ENCODE measurements at regions not wholly inside any gene's neighbourhood (a gene's known extent, or its start where the extent isn't known, plus 50 kb on each side); places are given as distances from the start of the nearest gene placed in this dataset.

GRCh38 chr3:160127308-160127707, 97.9 kb upstream of the C3orf80 start:
- no peaks in the 10 kb centered on the region for H3K36me3 ChIP-seq (ENCODE audit: control insufficient read depth in 4 of 4, insufficient read depth in 4 of 4, low read length in 3 of 4)
- H3K9me3 ChIP-seq (ENCODE audit: control extremely low read depth in 1 of 5, control insufficient read depth in 4 of 5, insufficient read depth in 2 of 5, low read depth in 1 of 5, low read length in 4 of 5): no peaks in the 10 kb centered on the region
- no peak for DNase-seq
- no peak overlapping the region for H3K27ac ChIP-seq (ENCODE audit: insufficient read depth in 1 of 2, low read depth in 1 of 2, low read length in 2 of 2, poor library complexity in 1 of 2, severe bottlenecking in 2 of 2)
- POLR2A ChIA-PET: no interaction called here
- CTCF ChIA-PET: interaction anchor here (1.8 kb wide), 1 partner anchor 95 kb away, joined by 5 read pairs; no protein-coding TSS in a partner anchor
- H3K4me1 ChIP-seq (ENCODE audit: control extremely low read depth in 1 of 4, control insufficient read depth in 4 of 4, insufficient read depth in 4 of 4, low read length in 3 of 4): peaks cover 0 to 16% (median 13%) of the 10 kb centered on the region in 4 experiments
- 100% methylated on average over 3 of the region's 3 CpGs for WGBS (ENCODE audit: insufficient coverage)
- no peaks in the 10 kb centered on the region for H3K27me3 ChIP-seq (replicated peaks in 2 of 5; ENCODE audit: control insufficient read depth in 4 of 5, insufficient read depth in 5 of 5, low read length in 4 of 5)
- H3K4me3 ChIP-seq (ENCODE audit: control insufficient read depth in 1 of 7, extremely low read depth in 1 of 7, insufficient read depth in 4 of 7, low read depth in 2 of 7, low read length in 6 of 7): no peak overlapping the region

- Histone ChIP-seq H3K27ac (ENCODE audit: insufficient read depth in 1 of 2, low read depth in 1 of 2, low read length in 2 of 2, poor library complexity in 1 of 2, severe bottlenecking in 2 of 2) (no peak overlapping the region), H3K36me3 (ENCODE audit: control insufficient read depth in 4 of 4, insufficient read depth in 4 of 4, low read length in 3 of 4) (no peaks in the 10 kb centered on the region), H3K9me3 (ENCODE audit: control extremely low read depth in 1 of 5, control insufficient read depth in 4 of 5, insufficient read depth in 2 of 5, low read depth in 1 of 5, low read length in 4 of 5) (no peaks in the 10 kb centered on the region), H3K27me3 (replicated peaks in 2 of 5; ENCODE audit: control insufficient read depth in 4 of 5, insufficient read depth in 5 of 5, low read length in 4 of 5) (no peaks in the 10 kb centered on the region), H3K4me1 (ENCODE audit: control extremely low read depth in 1 of 4, control insufficient read depth in 4 of 4, insufficient read depth in 4 of 4, low read length in 3 of 4) (peaks cover 0 to 16% (median 13%) of the 10 kb centered on the region in 4 experiments), H3K4me3 (ENCODE audit: control insufficient read depth in 1 of 7, extremely low read depth in 1 of 7, insufficient read depth in 4 of 7, low read depth in 2 of 7, low read length in 6 of 7) (no peak overlapping the region)
- CTCF ChIA-PET: interaction anchor here (1.8 kb wide), 1 partner anchor 96 kb away, joined by 5 read pairs; no protein-coding TSS in a partner anchor
- POLR2A ChIA-PET: no interaction called here
- DNase-seq: no peak
These were observed 97.2 kb upstream of the C3orf80 start for GRCh38 chr3:160128056-160128455.

- no peak overlapping the region for H3K27ac ChIP-seq (ENCODE audit: insufficient read depth in 1 of 2, low read depth in 1 of 2, low read length in 2 of 2, poor library complexity in 1 of 2, severe bottlenecking in 2 of 2)
- no peaks in the 10 kb centered on the region for H3K36me3 ChIP-seq (ENCODE audit: control insufficient read depth in 4 of 4, insufficient read depth in 4 of 4, low read length in 3 of 4)
- ChIA-PET CTCF (interaction anchor here (1.0 to 1.1 kb wide), 2 partner anchors 98 to 142 kb away, joined by 3 to 5 read pairs; no protein-coding TSS in a partner anchor), POLR2A (no interaction called here)
- H3K9me3 ChIP-seq (ENCODE audit: control extremely low read depth in 1 of 5, control insufficient read depth in 4 of 5, insufficient read depth in 2 of 5, low read depth in 1 of 5, low read length in 4 of 5): no peaks in the 10 kb centered on the region
- peak; percentile 60 to 91 (median 87) for DNase-seq
- H3K4me3 ChIP-seq (ENCODE audit: control insufficient read depth in 1 of 7, extremely low read depth in 1 of 7, insufficient read depth in 4 of 7, low read depth in 2 of 7, low read length in 6 of 7): no peak overlapping the region
- H3K27me3 ChIP-seq (replicated peaks in 2 of 5; ENCODE audit: control insufficient read depth in 4 of 5, insufficient read depth in 5 of 5, low read length in 4 of 5): no peaks in the 10 kb centered on the region
- WGBS (ENCODE audit: insufficient coverage): 0% methylated on average over 1 of the region's 4 CpGs
- H3K4me1 ChIP-seq (ENCODE audit: control extremely low read depth in 1 of 4, control insufficient read depth in 4 of 4, insufficient read depth in 4 of 4, low read length in 3 of 4): peaks cover 0 to 26% (median 17%) of the 10 kb centered on the region in 4 experiments
These were observed 95.7 kb upstream of the C3orf80 start for GRCh38 chr3:160129459-160130061.

GRCh38 chr3:160130071-160130470, 95.2 kb upstream of the C3orf80 start:
- no peak for DNase-seq
- ChIA-PET CTCF (interaction anchor here (1.0 to 1.1 kb wide), 2 partner anchors 98 to 143 kb away, joined by 3 to 5 read pairs; no protein-coding TSS in a partner anchor), POLR2A (interaction anchor here (0.7 kb wide), 1 partner anchor 679 kb away, joined by 6 read pairs; no protein-coding TSS in a partner anchor)

GRCh38 chr3:160130950-160131349, 94.3 kb upstream of the C3orf80 start:
- no peaks in the 10 kb centered on the region for H3K27me3 ChIP-seq (replicated peaks in 2 of 5; ENCODE audit: control insufficient read depth in 4 of 5, insufficient read depth in 5 of 5, low read length in 4 of 5)
- H3K9me3 ChIP-seq (ENCODE audit: control extremely low read depth in 1 of 5, control insufficient read depth in 4 of 5, insufficient read depth in 2 of 5, low read depth in 1 of 5, low read length in 4 of 5): no peaks in the 10 kb centered on the region
- 95% methylated on average over 2 of the region's 2 CpGs for WGBS (ENCODE audit: insufficient coverage)
- H3K27ac ChIP-seq (ENCODE audit: insufficient read depth in 1 of 2, low read depth in 1 of 2, low read length in 2 of 2, poor library complexity in 1 of 2, severe bottlenecking in 2 of 2): no peak overlapping the region
- no peaks in the 10 kb centered on the region for H3K36me3 ChIP-seq (ENCODE audit: control insufficient read depth in 4 of 4, insufficient read depth in 4 of 4, low read length in 3 of 4)
- no peak overlapping the region for H3K4me3 ChIP-seq (ENCODE audit: control insufficient read depth in 1 of 7, extremely low read depth in 1 of 7, insufficient read depth in 4 of 7, low read depth in 2 of 7, low read length in 6 of 7)
- DNase-seq: no peak
- peaks cover 0 to 40% (median 26%) of the 10 kb centered on the region in 4 experiments for H3K4me1 ChIP-seq (ENCODE audit: control extremely low read depth in 1 of 4, control insufficient read depth in 4 of 4, insufficient read depth in 4 of 4, low read length in 3 of 4)
- CTCF ChIA-PET: no interaction called here
- POLR2A ChIA-PET: interaction anchor here (0.7 kb wide), 1 partner anchor 678 kb away, joined by 6 read pairs; no protein-coding TSS in a partner anchor

More at GRCh38 chr3:160130071-160130470, 95.2 kb upstream of the C3orf80 start:
- Histone ChIP-seq H3K27ac (ENCODE audit: insufficient read depth in 1 of 2, low read depth in 1 of 2, low read length in 2 of 2, poor library complexity in 1 of 2, severe bottlenecking in 2 of 2) (no peak overlapping the region), H3K36me3 (ENCODE audit: control insufficient read depth in 4 of 4, insufficient read depth in 4 of 4, low read length in 3 of 4) (no peaks in the 10 kb centered on the region), H3K9me3 (ENCODE audit: control extremely low read depth in 1 of 5, control insufficient read depth in 4 of 5, insufficient read depth in 2 of 5, low read depth in 1 of 5, low read length in 4 of 5) (no peaks in the 10 kb centered on the region), H3K4me3 (ENCODE audit: control insufficient read depth in 1 of 7, extremely low read depth in 1 of 7, insufficient read depth in 4 of 7, low read depth in 2 of 7, low read length in 6 of 7) (no peak overlapping the region), H3K27me3 (replicated peaks in 2 of 5; ENCODE audit: control insufficient read depth in 4 of 5, insufficient read depth in 5 of 5, low read length in 4 of 5) (no peaks in the 10 kb centered on the region), H3K4me1 (ENCODE audit: control extremely low read depth in 1 of 4, control insufficient read depth in 4 of 4, insufficient read depth in 4 of 4, low read length in 3 of 4) (peaks cover 0 to 31% (median 20%) of the 10 kb centered on the region in 4 experiments)
- WGBS (ENCODE audit: insufficient coverage): 96% methylated on average over 3 of the region's 3 CpGs

GRCh38 chr3:160132226-160132625, 93.0 kb upstream of the C3orf80 start:
- H3K9me3 ChIP-seq (ENCODE audit: control extremely low read depth in 1 of 5, control insufficient read depth in 4 of 5, insufficient read depth in 2 of 5, low read depth in 1 of 5, low read length in 4 of 5): no peaks in the 10 kb centered on the region
- H3K27ac ChIP-seq (ENCODE audit: insufficient read depth in 1 of 2, low read depth in 1 of 2, low read length in 2 of 2, poor library complexity in 1 of 2, severe bottlenecking in 2 of 2): no peak overlapping the region
- H3K4me3 ChIP-seq (ENCODE audit: control insufficient read depth in 1 of 7, extremely low read depth in 1 of 7, insufficient read depth in 4 of 7, low read depth in 2 of 7, low read length in 6 of 7): no peak overlapping the region
- no peaks in the 10 kb centered on the region for H3K27me3 ChIP-seq (replicated peaks in 2 of 5; ENCODE audit: control insufficient read depth in 4 of 5, insufficient read depth in 5 of 5, low read length in 4 of 5)
- POLR2A ChIA-PET: no interaction called here
- 100% methylated on average over 4 of the region's 4 CpGs for WGBS (ENCODE audit: insufficient coverage)
- CTCF ChIA-PET: interaction anchor here (0.6 to 2.7 kb wide), 7 partner anchors 9 to 294 kb away, joined by 3 to 25 read pairs (median 4); no protein-coding TSS in a partner anchor
- DNase-seq: no peak
- no peaks in the 10 kb centered on the region for H3K36me3 ChIP-seq (ENCODE audit: control insufficient read depth in 4 of 4, insufficient read depth in 4 of 4, low read length in 3 of 4)
- H3K4me1 ChIP-seq (ENCODE audit: control extremely low read depth in 1 of 4, control insufficient read depth in 4 of 4, insufficient read depth in 4 of 4, low read length in 3 of 4): peaks cover 0 to 51% (median 33%) of the 10 kb centered on the region in 4 experiments

GRCh38 chr3:160133757-160134156, 91.5 kb upstream of the C3orf80 start:
- H3K36me3 ChIP-seq (ENCODE audit: control insufficient read depth in 4 of 4, insufficient read depth in 4 of 4, low read length in 3 of 4): no peaks in the 10 kb centered on the region
- H3K4me1 ChIP-seq (ENCODE audit: control extremely low read depth in 1 of 4, control insufficient read depth in 4 of 4, insufficient read depth in 4 of 4, low read length in 3 of 4): peaks cover 0 to 56% (median 36%) of the 10 kb centered on the region in 4 experiments
- DNase-seq: peak; percentile 36 to 72 (median 59)
- no peaks in the 10 kb centered on the region for H3K27me3 ChIP-seq (replicated peaks in 2 of 5; ENCODE audit: control insufficient read depth in 4 of 5, insufficient read depth in 5 of 5, low read length in 4 of 5)
- WGBS (ENCODE audit: insufficient coverage): 80% methylated on average over 3 of the region's 3 CpGs
- H3K4me3 ChIP-seq (ENCODE audit: control insufficient read depth in 1 of 7, extremely low read depth in 1 of 7, insufficient read depth in 4 of 7, low read depth in 2 of 7, low read length in 6 of 7): no peak overlapping the region
- ChIA-PET CTCF (interaction anchor here (0.8 to 2.7 kb wide), 24 partner anchors 8 to 317 kb away, joined by 3 to 25 read pairs (median 4); partner anchors contain the start of gene C3orf80), POLR2A (interaction anchor here (1.0 kb wide), 1 partner anchor 96 kb away, joined by 4 read pairs; no protein-coding TSS in a partner anchor)
- no peak overlapping the region for H3K27ac ChIP-seq (ENCODE audit: insufficient read depth in 1 of 2, low read depth in 1 of 2, low read length in 2 of 2, poor library complexity in 1 of 2, severe bottlenecking in 2 of 2)
- H3K9me3 ChIP-seq (ENCODE audit: control extremely low read depth in 1 of 5, control insufficient read depth in 4 of 5, insufficient read depth in 2 of 5, low read depth in 1 of 5, low read length in 4 of 5): no peaks in the 10 kb centered on the region

Measured in common myeloid progenitor, CD34-positive (primary cell).